HG03342 (cell line): ENCODE measurements at regions not wholly inside any gene's neighbourhood (a gene's known extent, or its start where the extent isn't known, plus 50 kb on each side); places are given as distances from the start of the nearest gene placed in this dataset.

Experiments
- ATAC-seq: cut with Tn5 transposase; IDR thresholded peaks from one replicate; pipeline ENCODE4 v1.9.1; 2021; ENCODE audit warnings: mild to moderate bottlenecking, moderate library complexity; ENCODE audit not compliant: unreplicated experiment

- ATAC-seq = no peak
These were observed 131.6 kb downstream of the AQP9 start for GRCh38 chr15:58269455-58270414.

GRCh38 chr15:58271410-58271809 lies 133.2 kb downstream of the AQP9 start:
- ATAC-seq = no peak

GRCh38 chr15:58273104-58273503 lies 134.9 kb downstream of the AQP9 start:
- no peak for ATAC-seq

GRCh38 chr15:58274885-58275284 lies 136.7 kb downstream of the AQP9 start:
- no peak for ATAC-seq

GRCh38 chr15:58275785-58276184 lies 137.6 kb downstream of the AQP9 start:
- no peak for ATAC-seq

GRCh38 chr15:58276924-58277323 lies 138.7 kb downstream of the AQP9 start:
- no peak for ATAC-seq

GRCh38 chr15:58277333-58277732 lies 139.2 kb downstream of the AQP9 start:
- no peak for ATAC-seq

GRCh38 chr15:58279106-58279505 lies 140.9 kb downstream of the AQP9 start:
- ATAC-seq = no peak

- no peak for ATAC-seq
These were observed 141.5 kb downstream of the AQP9 start for GRCh38 chr15:58279654-58280053.

GRCh38 chr15:58282060-58282708 lies 144.0 kb downstream of the AQP9 start:
- no peak for ATAC-seq

- ATAC-seq = no peak
These were observed 145.1 kb downstream of the AQP9 start for GRCh38 chr15:58283302-58283701.

GRCh38 chr15:58284293-58284692 lies 146.1 kb downstream of the AQP9 start:
- ATAC-seq = no peak

- ATAC-seq = no peak
These were observed 146.4 kb upstream of the LIPC start for GRCh38 chr15:58285212-58285920.

GRCh38 chr15:58285921-58286278 lies 145.9 kb upstream of the LIPC start:
- ATAC-seq = no peak

GRCh38 chr15:58286523-58286922 lies 145.3 kb upstream of the LIPC start:
- ATAC-seq = no peak

- ATAC-seq = no peak
These were observed 143.9 kb upstream of the LIPC start for GRCh38 chr15:58287891-58288290.

- ATAC-seq = no peak
These were observed 143.2 kb upstream of the LIPC start for GRCh38 chr15:58288592-58288991.

GRCh38 chr15:58291848-58292247 lies 139.9 kb upstream of the LIPC start:
- no peak for ATAC-seq

- ATAC-seq = no peak
These were observed 139.0 kb upstream of the LIPC start for GRCh38 chr15:58292751-58293175.

GRCh38 chr15:58293622-58294550 lies 137.9 kb upstream of the LIPC start:
- no peak for ATAC-seq
